Upper lobe of left lung (tissue), 4 donors: ENCODE measurements at regions not wholly inside any gene's neighbourhood (a gene's known extent, or its start where the extent isn't known, plus 50 kb on each side); places are given as distances from the start of the nearest gene placed in this dataset.
"Not testable (repeated sequence)": the region's sequence is repeated elsewhere in the genome, so short reads cannot be mapped to it uniquely, and the experiment has no call there.

Experiments
- CTCF ChIP-seq, 6 experiments: fragments of 450-650 bp in 4 of 6; fragments of 200-600 bp in 2 of 6; sonication (generic) in 2 of 6; IDR thresholded peaks; one replicate each; pipeline ENCODE4 v1.5.1; 2016 to 2019; ENCODE audit warnings: antibody characterized with exemption in 6 of 6
- POLR2A ChIP-seq, 4 donors: fragments of 450-650 bp; IDR thresholded peaks; one replicate each; pipeline ENCODE4 v1.5.1; 2016 to 2017; ENCODE audit warnings: antibody characterized with exemption in 4 of 4, mild to moderate bottlenecking in 2 of 4
- POLR2AphosphoS5 ChIP-seq, 2 donors: sonication (generic); formaldehyde crosslinking; IDR thresholded peaks; one replicate each; pipeline ENCODE4 v1.5.1; 2017; ENCODE audit warnings: antibody characterized with exemption in 2 of 2

- TF ChIP-seq CTCF, POLR2A, POLR2AphosphoS5 (IDR thresholded peaks at IDR 0.05): not testable (repeated sequence)
These were observed 394.0 kb upstream of the SLC10A2 start for GRCh38 chr13:103460246-103460645.
